ENCODE measurements at regions not wholly inside any gene's neighbourhood (a gene's known extent, or its start where the extent isn't known, plus 50 kb on each side); places are given as distances from the start of the nearest gene placed in this dataset.

- no peak for DNase-seq (ENCODE audit: low read depth in 2 of 3, low spot score in 2 of 3)
These were observed 156.8 kb downstream of the NXNL2 start for GRCh38 chr9:88691811-88692210.

GRCh38 chr9:88692827-88693226 is 157.8 kb downstream of the NXNL2 start:
- DNase-seq (ENCODE audit: low read depth in 2 of 3, low spot score in 2 of 3): no peak

- no peak for DNase-seq (ENCODE audit: low read depth in 2 of 3, low spot score in 2 of 3)
These were observed 159.6 kb downstream of the NXNL2 start for GRCh38 chr9:88694625-88695024.

- no peak for DNase-seq (ENCODE audit: low read depth in 2 of 3, low spot score in 2 of 3)
These were observed 161.5 kb downstream of the NXNL2 start for GRCh38 chr9:88696501-88696900.

GRCh38 chr9:88697764-88698432 is 162.9 kb downstream of the NXNL2 start:
- no peak for DNase-seq (ENCODE audit: low read depth in 2 of 3, low spot score in 2 of 3)

GRCh38 chr9:88702985-88703384 is 168.0 kb downstream of the NXNL2 start:
- DNase-seq (ENCODE audit: low read depth in 2 of 3, low spot score in 2 of 3): no peak

GRCh38 chr9:88706193-88707113 is 171.5 kb downstream of the NXNL2 start:
- DNase-seq (ENCODE audit: low read depth in 2 of 3, low spot score in 2 of 3): no peak

- no peak for DNase-seq (ENCODE audit: low read depth in 2 of 3, low spot score in 2 of 3)
These were observed 175.5 kb downstream of the NXNL2 start for GRCh38 chr9:88710449-88710848.

- no peak for DNase-seq (ENCODE audit: low read depth in 2 of 3, low spot score in 2 of 3)
These were observed 176.7 kb downstream of the NXNL2 start for GRCh38 chr9:88711719-88712118.

- DNase-seq (ENCODE audit: low read depth in 2 of 3, low spot score in 2 of 3): no peak
These were observed 177.5 kb downstream of the NXNL2 start for GRCh38 chr9:88712484-88712883.

GRCh38 chr9:88713010-88713409 is 178.0 kb downstream of the NXNL2 start:
- no peak for DNase-seq (ENCODE audit: low read depth in 2 of 3, low spot score in 2 of 3)

- DNase-seq (ENCODE audit: low read depth in 2 of 3, low spot score in 2 of 3): no peak
These were observed 181.8 kb downstream of the NXNL2 start for GRCh38 chr9:88716596-88717290.

- no peak for DNase-seq (ENCODE audit: low read depth in 2 of 3, low spot score in 2 of 3)
These were observed 186.0 kb downstream of the NXNL2 start for GRCh38 chr9:88721025-88721424.

GRCh38 chr9:88721495-88722279 is 186.7 kb downstream of the NXNL2 start:
- DNase-seq (ENCODE audit: low read depth in 2 of 3, low spot score in 2 of 3): no peak

GRCh38 chr9:88722753-88723152 is 187.8 kb downstream of the NXNL2 start:
- DNase-seq (ENCODE audit: low read depth in 2 of 3, low spot score in 2 of 3): no peak

- DNase-seq (ENCODE audit: low read depth in 2 of 3, low spot score in 2 of 3): no peak
These were observed 188.8 kb downstream of the NXNL2 start for GRCh38 chr9:88723751-88724150.

GRCh38 chr9:88724331-88724730 is 189.4 kb downstream of the NXNL2 start:
- no peak for DNase-seq (ENCODE audit: low read depth in 2 of 3, low spot score in 2 of 3)

- no peak for DNase-seq (ENCODE audit: low read depth in 2 of 3, low spot score in 2 of 3)
These were observed 190.5 kb downstream of the NXNL2 start for GRCh38 chr9:88725300-88726019.

- DNase-seq (ENCODE audit: low read depth in 2 of 3, low spot score in 2 of 3): no peak
These were observed 191.8 kb downstream of the NXNL2 start for GRCh38 chr9:88726803-88727202.

- DNase-seq (ENCODE audit: low read depth in 2 of 3, low spot score in 2 of 3): no peak
These were observed 195.8 kb downstream of the NXNL2 start for GRCh38 chr9:88730780-88731179.
